ENCODE measurements at regions not wholly inside any gene's neighbourhood (a gene's known extent, or its start where the extent isn't known, plus 50 kb on each side); places are given as distances from the start of the nearest gene placed in this dataset.

DNA sequence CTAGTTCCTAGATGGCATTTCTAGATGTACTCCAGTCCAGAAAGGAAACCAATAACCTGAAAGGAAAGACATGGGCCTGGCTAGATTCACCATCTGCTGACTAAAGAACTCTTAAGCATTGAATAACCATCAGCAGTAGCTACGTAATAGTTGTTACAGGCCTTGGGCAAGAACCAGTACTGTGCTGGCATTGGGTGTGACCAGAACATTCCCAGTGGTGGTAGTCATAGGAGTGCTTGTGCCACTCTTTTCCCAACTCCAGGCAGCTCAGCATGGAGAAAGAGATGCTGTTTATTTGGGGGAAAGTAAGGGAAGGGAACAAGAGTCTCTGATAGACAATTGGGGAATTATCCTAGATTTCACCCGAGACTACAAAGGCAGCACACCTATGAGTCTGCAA, 333.3 kb downstream of the SLC16A7 start:
- no peak for DNase-seq

- DNase-seq = no peak
Measured at GRCh38 chr12:59934486-59934885, 338.7 kb downstream of the SLC16A7 start.

DNA sequence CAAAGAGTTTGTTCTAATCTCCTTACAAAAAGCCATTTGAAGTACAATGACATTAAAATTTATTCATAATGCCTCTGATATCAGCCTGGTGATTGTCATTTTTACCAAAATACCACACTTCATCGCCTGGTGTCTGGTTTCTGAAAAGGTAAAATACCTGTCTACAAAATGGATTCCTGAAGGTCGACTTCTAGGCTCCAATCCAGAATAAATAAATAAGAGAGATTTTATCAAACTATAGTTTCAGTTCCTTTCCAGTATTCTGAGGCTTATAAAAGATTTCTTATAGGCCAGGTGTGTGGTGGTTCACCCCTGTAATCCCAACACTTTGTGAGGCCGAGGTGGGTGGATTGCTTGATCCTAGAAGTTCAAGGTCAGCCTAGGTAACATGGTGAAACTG, 340.7 kb downstream of the SLC16A7 start:
- no peak for DNase-seq

- no peak for DNase-seq
Measured at GRCh38 chr12:59937148-59937547, 341.3 kb downstream of the SLC16A7 start.

DNA sequence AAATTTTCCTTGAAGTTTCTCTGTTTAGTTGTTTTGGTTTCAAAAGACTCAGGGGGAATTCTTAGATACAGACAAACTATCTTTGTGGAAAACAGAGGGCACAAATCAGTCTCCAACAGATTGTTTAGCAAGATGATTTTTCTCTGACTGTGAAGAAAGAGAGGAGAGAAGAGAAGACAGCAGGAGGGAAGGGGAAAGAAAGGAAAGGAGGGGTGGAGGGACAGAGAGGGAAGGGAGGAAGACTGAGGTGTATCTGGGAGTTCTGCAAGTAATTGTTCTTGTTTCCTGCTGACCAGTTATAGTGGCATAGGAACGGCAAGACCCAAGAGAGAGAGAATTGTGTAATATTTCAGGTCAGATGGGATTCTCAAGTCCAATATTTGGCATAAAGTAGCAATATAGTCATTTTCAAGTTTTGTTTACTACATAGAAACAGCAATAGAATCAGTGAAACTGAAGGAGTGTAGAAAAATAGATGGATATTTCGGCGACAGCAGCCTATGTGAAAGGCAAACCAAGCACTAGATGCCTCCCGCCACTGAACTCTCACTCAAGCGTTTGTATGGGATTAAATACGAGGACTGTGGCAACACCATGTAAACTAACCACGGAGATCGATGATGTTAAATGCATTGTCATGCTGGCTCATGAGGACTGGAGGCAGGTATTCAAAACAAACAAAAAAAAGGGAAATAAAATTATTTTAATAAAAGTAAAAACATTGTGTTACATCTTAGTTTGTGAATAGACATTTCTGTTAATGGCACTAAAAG, 342.5 kb downstream of the SLC16A7 start:
- DNase-seq = no peak

DNA sequence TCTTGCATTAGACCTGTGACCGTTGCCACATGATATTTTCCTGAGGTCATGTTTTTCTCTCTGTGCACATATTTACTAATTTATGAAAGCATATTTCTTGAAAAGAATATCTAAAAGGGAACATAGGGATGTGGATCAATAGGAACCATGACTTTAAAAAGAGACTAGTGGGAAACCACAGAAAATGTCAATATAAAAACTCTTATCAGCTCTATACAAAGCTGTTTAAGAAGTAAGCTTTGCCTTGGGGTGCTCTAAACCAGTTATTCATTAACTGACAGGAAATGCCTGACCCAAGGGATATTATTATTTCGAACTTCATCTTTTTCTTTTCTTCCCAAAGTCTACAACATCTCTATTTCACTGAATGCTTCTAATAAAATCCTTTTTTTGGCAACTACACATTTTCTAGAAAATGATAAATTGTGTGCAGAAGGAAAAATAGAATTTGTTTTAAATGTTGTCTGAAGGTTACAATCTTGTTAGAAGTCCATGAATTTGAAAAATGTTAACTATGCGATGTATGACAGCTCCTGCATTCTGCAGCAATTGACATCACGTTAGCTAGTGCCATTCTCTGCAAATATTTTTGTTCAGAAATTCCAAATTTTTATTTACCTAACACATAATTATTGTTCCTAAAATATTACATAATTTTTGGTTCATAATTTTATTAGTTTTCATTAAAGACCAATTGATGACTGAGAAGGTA, 345.0 kb downstream of the SLC16A7 start:
- no peak for DNase-seq

GRCh38 chr12:59941461-59941860, 345.6 kb downstream of the SLC16A7 start:
- DNase-seq = no peak

DNA sequence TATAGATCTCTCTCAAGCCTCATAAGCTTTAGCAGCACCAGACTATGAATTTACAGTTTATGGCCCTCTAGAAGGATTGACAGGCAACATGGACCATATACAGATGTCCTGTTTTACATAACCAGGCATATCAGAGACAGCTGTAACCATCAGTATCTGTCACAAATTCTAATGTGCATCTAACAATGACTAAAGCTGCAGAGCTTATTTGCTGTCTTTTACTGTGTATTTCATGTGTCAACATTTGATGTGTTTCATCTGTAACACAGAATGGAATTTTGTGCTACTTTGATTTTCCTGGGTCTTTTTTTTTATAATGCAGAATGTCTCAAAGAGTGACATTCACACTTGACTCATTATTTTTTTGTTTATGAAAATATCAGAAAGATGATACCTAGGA, 348.3 kb downstream of the SLC16A7 start:
- DNase-seq = no peak

GRCh38 chr12:59946635-59947034, 350.8 kb downstream of the SLC16A7 start:
- no peak for DNase-seq

GRCh38 chr12:59963546-59963945, 367.7 kb downstream of the SLC16A7 start:
- DNase-seq = no peak

DNA sequence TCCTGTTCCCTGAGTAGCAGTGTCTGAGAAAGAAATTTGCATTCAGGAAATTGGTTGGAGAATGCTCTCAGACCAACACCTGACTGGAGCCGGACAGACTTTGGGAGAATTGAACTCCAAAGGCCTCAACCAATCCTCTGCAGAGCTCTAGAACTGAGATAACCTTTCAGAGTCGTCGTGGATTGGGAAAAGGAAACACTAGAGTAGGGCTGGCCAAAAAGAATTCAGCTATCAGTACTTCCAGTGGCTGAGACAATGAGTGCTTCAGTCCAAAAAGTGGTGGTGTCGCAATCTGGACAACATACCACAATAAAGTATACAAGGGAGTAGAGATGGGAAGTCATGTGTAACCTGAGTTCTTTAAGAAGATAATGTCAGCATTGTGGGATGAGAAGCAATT, 377.1 kb downstream of the SLC16A7 start:
- DNase-seq = no peak

DNA sequence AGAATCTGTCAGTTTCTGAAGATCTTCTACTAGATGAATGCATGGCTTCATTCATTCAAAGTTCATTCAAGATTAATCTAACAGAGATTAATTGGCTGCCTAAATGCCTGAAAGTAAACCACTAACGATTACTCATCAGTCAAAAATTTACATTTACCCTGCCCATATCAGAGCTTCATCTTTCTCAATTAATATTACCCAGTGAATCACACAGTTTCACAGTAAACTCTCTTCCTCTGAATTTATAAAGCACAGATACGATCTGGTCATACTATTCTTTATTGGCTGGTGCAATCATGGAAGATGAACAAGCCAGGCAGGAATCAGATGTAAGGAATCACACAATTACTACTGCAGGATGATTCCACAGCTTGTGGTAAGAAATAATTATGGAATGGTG, 377.7 kb downstream of the SLC16A7 start:
- DNase-seq = no peak

DNA sequence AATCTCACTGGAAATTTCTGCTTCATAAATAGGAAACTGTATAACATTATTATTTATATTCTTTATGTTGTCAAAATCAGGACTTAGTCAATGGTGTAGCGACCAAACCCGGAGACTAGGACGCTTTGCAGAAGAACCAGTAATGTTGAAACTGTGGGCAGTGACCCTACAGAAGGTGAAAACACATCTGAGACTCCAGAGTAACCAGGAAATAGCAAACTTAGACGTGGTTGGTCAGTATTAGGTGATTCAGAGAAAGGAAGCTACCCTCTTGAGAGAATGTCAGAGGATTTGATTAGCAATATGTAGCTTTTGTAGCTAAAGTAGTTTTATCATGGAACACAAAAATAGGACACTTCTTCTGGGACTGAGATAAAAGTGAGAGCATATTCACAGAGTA, 381.9 kb downstream of the SLC16A7 start:
- no peak for DNase-seq

DNA sequence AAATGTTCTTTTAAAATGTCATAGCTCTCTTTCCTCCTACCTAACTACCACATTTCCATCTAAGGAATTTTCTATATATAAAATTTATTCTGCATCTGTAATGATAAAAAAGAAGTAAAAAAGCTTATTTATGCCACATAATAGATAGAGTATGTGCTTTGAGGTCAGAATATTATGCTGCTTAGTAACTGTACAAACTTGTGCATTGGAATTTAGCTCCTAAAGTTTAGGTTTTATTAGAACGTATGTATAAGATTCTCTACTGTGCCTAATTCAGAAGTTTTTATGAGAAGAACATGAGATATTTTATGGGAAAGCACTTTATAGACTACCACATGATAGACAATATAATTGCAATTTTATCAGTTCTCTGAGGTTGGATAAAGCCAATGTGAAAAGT, 384.6 kb downstream of the SLC16A7 start:
- no peak for DNase-seq

- DNase-seq = no peak
Measured at GRCh38 chr12:59999291-59999690, 403.5 kb downstream of the SLC16A7 start.

- DNase-seq = no peak
Measured at GRCh38 chr12:60010486-60010885, 414.7 kb downstream of the SLC16A7 start.

DNA sequence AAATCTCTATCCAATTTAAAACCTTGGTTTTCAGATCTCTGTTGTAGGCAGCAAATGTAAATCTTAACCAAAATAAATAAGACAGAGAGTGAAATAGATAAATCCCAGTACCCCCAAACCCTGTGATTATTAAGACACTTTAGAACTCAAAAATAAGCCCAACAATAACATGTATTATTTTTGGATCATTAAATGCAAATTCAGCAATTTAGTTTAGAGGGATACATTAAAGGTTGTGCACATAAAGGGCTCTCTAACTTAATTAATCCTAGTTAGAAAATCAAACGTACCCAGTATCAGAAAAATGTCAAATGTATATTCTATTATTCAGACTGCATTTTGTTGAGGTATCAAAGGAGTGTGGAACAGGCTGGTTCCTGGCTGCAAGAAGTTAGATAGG, 416.8 kb downstream of the SLC16A7 start:
- no peak for DNase-seq

- no peak for DNase-seq
Measured at GRCh38 chr12:60014436-60014835, 418.6 kb downstream of the SLC16A7 start.

DNA sequence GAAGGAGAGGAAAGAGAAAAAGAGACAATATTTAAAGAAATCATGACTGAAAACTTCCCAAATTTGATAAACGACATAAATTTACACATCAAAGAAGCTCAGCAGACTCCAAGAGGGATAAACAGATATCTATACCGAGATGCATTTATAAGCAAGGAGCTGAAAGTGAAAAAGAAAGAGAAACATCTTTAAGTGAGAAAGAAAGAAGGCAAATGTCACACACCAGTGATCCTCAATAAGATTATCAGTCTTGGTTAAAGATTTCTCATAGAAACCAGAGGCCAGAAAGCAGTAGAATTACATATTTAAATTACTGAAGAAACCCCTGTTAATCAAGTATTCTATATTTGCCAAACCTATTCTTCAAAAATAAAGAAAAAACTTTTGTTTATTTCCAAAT, 424.2 kb downstream of the SLC16A7 start:
- no peak for DNase-seq

DNA sequence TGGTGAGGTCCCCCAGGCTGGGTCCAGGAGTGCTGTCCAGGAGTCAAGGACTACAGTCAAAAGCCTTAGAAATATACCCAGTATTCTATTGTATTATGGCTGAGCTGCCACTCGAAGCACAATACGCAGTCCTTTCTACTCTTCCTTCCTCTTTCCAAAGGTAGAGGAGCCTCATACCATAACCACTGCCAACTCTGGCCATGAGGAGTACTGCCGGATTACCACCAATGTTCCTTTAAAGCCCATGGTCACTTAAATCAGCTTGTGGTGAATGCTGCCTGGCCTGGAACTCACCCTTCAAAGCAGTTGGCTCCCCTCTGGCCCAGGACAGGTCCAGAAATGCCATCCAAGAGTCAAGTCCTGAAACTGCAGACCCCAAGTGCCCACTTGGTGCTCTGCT, 425.4 kb downstream of the SLC16A7 start:
- DNase-seq = no peak

DNA sequence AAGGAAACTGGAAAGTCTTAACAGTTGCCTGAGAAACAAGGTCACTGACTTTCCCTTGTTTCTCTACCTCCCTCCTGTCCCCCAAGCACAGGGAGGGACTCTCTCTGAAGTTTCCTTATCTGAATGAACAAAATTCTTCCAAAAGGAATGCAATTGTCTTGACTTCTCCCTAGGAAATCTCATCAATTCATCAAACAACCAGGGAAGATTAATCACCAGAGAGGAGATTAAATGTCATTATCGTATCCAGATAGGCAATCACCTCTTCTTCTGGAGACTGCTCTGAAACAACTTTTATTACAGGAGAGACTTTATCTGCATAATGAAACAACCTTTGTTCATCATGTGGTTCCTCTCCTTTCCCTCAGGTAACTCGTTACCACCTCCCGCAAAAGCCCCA, 431.4 kb downstream of the SLC16A7 start:
- DNase-seq = no peak

DNA sequence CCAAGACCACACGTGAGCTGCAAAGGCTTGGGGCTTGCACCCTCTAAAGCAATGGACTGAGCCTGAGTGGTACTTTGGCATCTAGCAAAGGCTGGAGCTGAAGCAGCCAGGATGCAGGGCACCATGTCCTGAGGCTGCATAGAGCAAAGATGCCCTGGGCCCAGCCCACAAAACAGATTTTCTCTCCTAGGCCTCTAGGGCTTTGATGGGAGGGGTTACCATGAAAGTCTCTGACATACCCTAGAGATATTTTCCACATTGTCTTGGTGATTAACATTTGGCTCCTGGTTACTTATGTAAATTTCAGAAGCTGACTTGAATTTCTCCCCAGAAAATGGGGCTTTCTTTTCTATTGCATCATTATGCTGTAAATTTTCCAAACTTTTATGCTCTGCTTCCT, 438.3 kb downstream of the SLC16A7 start:
- DNase-seq = no peak

- no peak for DNase-seq
Measured at GRCh38 chr12:60035835-60036234, 440.0 kb downstream of the SLC16A7 start.

GRCh38 chr12:60042835-60043234, 447.0 kb downstream of the SLC16A7 start:
- DNase-seq = no peak

DNA sequence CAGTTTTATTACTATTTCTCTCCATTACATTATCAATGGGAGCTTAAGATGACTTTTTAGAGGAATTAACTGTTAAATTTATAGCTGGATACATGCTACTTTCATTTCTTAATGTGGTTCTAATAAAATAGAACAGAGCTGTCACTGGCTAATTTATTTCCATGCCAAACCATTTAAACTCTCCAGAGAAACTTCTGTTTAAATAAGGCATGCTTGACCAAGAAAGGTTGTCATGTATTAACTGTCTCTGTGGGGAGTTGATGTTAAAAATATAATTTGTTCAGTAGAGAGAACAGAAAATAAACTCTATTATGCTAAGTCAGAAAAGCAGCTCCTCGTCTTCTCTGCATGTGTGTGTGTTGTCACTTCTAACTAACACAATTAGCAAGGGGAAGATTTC, 447.4 kb downstream of the SLC16A7 start:
- no peak for DNase-seq
